A673 (cell line): ENCODE measurements at regions not wholly inside any gene's neighbourhood (a gene's known extent, or its start where the extent isn't known, plus 50 kb on each side); places are given as distances from the start of the nearest gene placed in this dataset.
A peak's percentile ranks its signal among the peaks of the same experiment; 100 is the strongest.

Experiments
- BruUV-seq: library from RNA; stranded (reverse); fragments of 400-500 nt; replicated peaks from 2 replicates; lab custom pipeline; 2021; lab: Mats Ljungman, UMichigan
- CTCF ChIA-PET: fragments of 300-600 bp; sonication (Branson Sonifier 250); formaldehyde crosslinking; loops from one replicate; lab custom pipeline; 2022; ENCODE audit warnings: antibody characterized with exemption; lab: Charles Lee
- POLR2A ChIA-PET: fragments of 300-600 bp; sonication (Branson Sonifier 250); formaldehyde crosslinking; loops from one replicate; lab custom pipeline; 2022; ENCODE audit warnings: antibody characterized with exemption; ENCODE audit not compliant: low non-redundant PET; lab: Charles Lee
- DNase-seq: peaks from one replicate; pipeline ENCODE4 v3.0.0-alpha.2; 2015; ENCODE audit warnings: low spot score
- H3K27ac ChIP-seq: fragments of 200-600 bp; sonication (generic); 2 replicates; pipeline ENCODE4 v1.5.1; 2016; ENCODE audit warnings: mixed run types, low read depth, mild to moderate bottlenecking, mixed read lengths, antibody characterized with exemption, low read length; ENCODE audit not compliant: poor library complexity, severe bottlenecking
- H3K27me3 ChIP-seq: fragments of 200-600 bp; sonication (generic); replicated peaks from 2 replicates; pipeline ENCODE4 v1.6.1; 2017; ENCODE audit warnings: mixed run types, low read depth, mild to moderate bottlenecking, mixed read lengths, antibody characterized with exemption, low read length; ENCODE audit not compliant: insufficient read depth, poor library complexity
- H3K36me3 ChIP-seq: fragments of 200-600 bp; sonication (generic); 2 replicates; pipeline ENCODE4 v1.6.1; 2016; ENCODE audit warnings: mixed run types, mild to moderate bottlenecking, mixed read lengths, antibody characterized with exemption, low read length; ENCODE audit not compliant: insufficient read depth, poor library complexity, severe bottlenecking
- H3K4me1 ChIP-seq: fragments of 200-600 bp; sonication (generic); 2 replicates; pipeline ENCODE4 v1.6.1; 2017; ENCODE audit warnings: mixed run types, mild to moderate bottlenecking, mixed read lengths, antibody characterized with exemption, low read length; ENCODE audit not compliant: insufficient read depth, poor library complexity, severe bottlenecking
- H3K4me3 ChIP-seq: fragments of 200-600 bp; sonication (generic); 2 replicates; pipeline ENCODE4 v1.5.1; 2016; ENCODE audit warnings: low read depth, mixed run types, mild to moderate bottlenecking, mixed read lengths, low read length; ENCODE audit not compliant: poor library complexity, severe bottlenecking
- H3K9me3 ChIP-seq: fragments of 200-600 bp; sonication (generic); 2 replicates; pipeline ENCODE4 v1.6.1; 2016; ENCODE audit warnings: mixed run types, low read depth, mild to moderate bottlenecking, mixed read lengths, antibody characterized with exemption, low read length; ENCODE audit not compliant: poor library complexity, severe bottlenecking
- CTCF ChIP-seq: fragments of 300-800, 200-600 bp; sonication (generic); conservative IDR thresholded peaks from 2 replicates; pipeline ENCODE4 v1.5.1; 2017; ENCODE audit warnings: low read depth, mild to moderate bottlenecking, antibody characterized with exemption, low read length, moderate library complexity, mixed read lengths
- EZH2 ChIP-seq: fragments of 200-600 bp; sonication (generic); IDR thresholded peaks from 2 replicates; pipeline ENCODE4 v1.6.1; 2017; ENCODE audit warnings: borderline replicate concordance, low read depth, mild to moderate bottlenecking, mixed read lengths, antibody characterized with exemption, low read length; ENCODE audit not compliant: poor library complexity, severe bottlenecking
- intact Hi-C: fragments of 100-400 bp; cut with micrococcal nuclease; formaldehyde crosslinking; loops from one replicate; pipeline ENCODE4 v1.10.0; 2022; ENCODE audit not compliant: unreplicated experiment

GRCh38 chr2:22673529-22673928 lies 711.5 kb upstream of the KLHL29 start:
- CTCF ChIA-PET = no interaction called here
- H3K36me3 ChIP-seq = no peaks in the 10 kb centered on the region
- BruUV-seq = no TSS peak
- no peak for DNase-seq
- no peaks in the 10 kb centered on the region for H3K4me1 ChIP-seq
- intact Hi-C loops = no loop called here
- POLR2A ChIA-PET = no interaction called here
- TF ChIP-seq EZH2 = no peak
- no peak for TF ChIP-seq CTCF
- H3K27me3 ChIP-seq = no peaks in the 10 kb centered on the region
- H3K9me3 ChIP-seq = no peaks in the 10 kb centered on the region
- no peak overlapping the region for H3K4me3 ChIP-seq
- H3K27ac ChIP-seq = no peak overlapping the region

- Histone ChIP-seq H3K36me3 (no peaks in the 10 kb centered on the region), H3K27me3 (no peaks in the 10 kb centered on the region), H3K4me3 (no peak overlapping the region), H3K4me1 (no peaks in the 10 kb centered on the region), H3K27ac (no peak overlapping the region), H3K9me3 (no peaks in the 10 kb centered on the region)
- peak; percentile 3 for DNase-seq
- ChIA-PET CTCF (no interaction called here), POLR2A (no interaction called here)
- TF ChIP-seq EZH2 = no peak
- no peak for TF ChIP-seq CTCF
- intact Hi-C loops = no loop called here
- no TSS peak for BruUV-seq
These were observed 701.1 kb upstream of the KLHL29 start for GRCh38 chr2:22683914-22684313.

GRCh38 chr2:22690096-22690495 lies 694.9 kb upstream of the KLHL29 start:
- POLR2A ChIA-PET = no interaction called here
- intact Hi-C loops = no loop called here
- DNase-seq = no peak
- CTCF ChIA-PET = no interaction called here
- Histone ChIP-seq H3K4me3 (no peak overlapping the region), H3K9me3 (no peaks in the 10 kb centered on the region), H3K36me3 (no peaks in the 10 kb centered on the region), H3K27me3 (no peaks in the 10 kb centered on the region), H3K27ac (no peak overlapping the region), H3K4me1 (no peaks in the 10 kb centered on the region)
- no TSS peak for BruUV-seq
- no peak for TF ChIP-seq EZH2
- no peak for TF ChIP-seq CTCF
